IMR-90 (cell line): ENCODE measurements at regions not wholly inside any gene's neighbourhood (a gene's known extent, or its start where the extent isn't known, plus 50 kb on each side); places are given as distances from the start of the nearest gene placed in this dataset.

Experiments used
- ATAC-seq: fragments of 200-7000 bp; cut with Tn5 transposase; 2 replicates; pipeline ENCODE4 v1.9.1; 2020; ENCODE audit warnings: low read depth, mild to moderate bottlenecking, moderate library complexity
- BruUV-seq: library from RNA; stranded (reverse); fragments of 400-500 nt; replicated peaks from 2 replicates; lab custom pipeline; 2021; lab: Mats Ljungman, UMichigan
- CTCF ChIA-PET: fragments of 300-600 bp; formaldehyde crosslinking; extraction: SDS; loops from one replicate; lab custom pipeline; 2021; ENCODE audit warnings: antibody characterized with exemption; lab: Yijun Ruan, JAX
- POLR2A ChIA-PET: fragments of 300-600 bp; sonication (Branson Sonifier 250); formaldehyde crosslinking; loops from one replicate; lab custom pipeline; 2022; ENCODE audit warnings: antibody characterized with exemption; ENCODE audit not compliant: unreplicated experiment; lab: Charles Lee
- DNase-seq: peaks from one replicate; pipeline ENCODE4 v3.0.0; 2013
- H2AFZ ChIP-seq: replicated peaks from 2 replicates; pipeline ENCODE3; 2013; ENCODE audit warnings: low read length, mild to moderate bottlenecking; ENCODE audit not compliant: poor library complexity
- H2AK5ac ChIP-seq: 2 replicates; pipeline ENCODE4 v1.6.1; 2013; ENCODE audit warnings: low read depth, low read length, inconsistent platforms
- H2AK9ac ChIP-seq: replicated peaks from 2 replicates; pipeline ENCODE3; 2013; ENCODE audit warnings: mild to moderate bottlenecking, low read depth, low read length, moderate library complexity; ENCODE audit not compliant: poor library complexity
- H2BK120ac ChIP-seq: 2 replicates; pipeline ENCODE4 v1.6.1; 2013; ENCODE audit warnings: low read depth, low read length, inconsistent platforms
- H2BK15ac ChIP-seq: 3 replicates; pipeline ENCODE4 v1.6.1; 2013; ENCODE audit warnings: low read depth, low read length, inconsistent platforms
- H2BK20ac ChIP-seq: 2 replicates; pipeline ENCODE4 v1.6.1; 2013; ENCODE audit warnings: low read depth, mild to moderate bottlenecking, inconsistent platforms, low read length, moderate library complexity
- H2BK5ac ChIP-seq: 2 replicates; pipeline ENCODE4 v1.6.1; 2013; ENCODE audit warnings: mild to moderate bottlenecking, low read depth, low read length, inconsistent platforms; ENCODE audit not compliant: poor library complexity, severe bottlenecking
- H3K14ac ChIP-seq: replicated peaks from 2 replicates; pipeline ENCODE4 v1.6.1; 2013; ENCODE audit warnings: low read depth, low read length, inconsistent platforms
- H3K18ac ChIP-seq: 2 replicates; pipeline ENCODE4 v1.6.1; 2013; ENCODE audit warnings: low read depth, low read length, control low read depth
- H3K23ac ChIP-seq: 2 replicates; pipeline ENCODE4 v1.6.1; 2013; ENCODE audit warnings: low read depth, low read length, inconsistent platforms
- H3K27ac ChIP-seq: 2 replicates; pipeline ENCODE4 v1.5.1; 2013; ENCODE audit warnings: mild to moderate bottlenecking, control low read depth, low read length; ENCODE audit not compliant: insufficient read depth
- H3K27me3 ChIP-seq: 2 replicates; pipeline ENCODE4 v1.6.1; 2013; ENCODE audit warnings: low read length; ENCODE audit not compliant: control insufficient read depth, insufficient read depth
- H3K36me3 ChIP-seq: 2 replicates; pipeline ENCODE4 v1.6.1; 2013; ENCODE audit warnings: low read length, mixed read lengths; ENCODE audit not compliant: control insufficient read depth, insufficient read depth
- H3K4ac ChIP-seq: 2 replicates; pipeline ENCODE4 v1.6.1; 2013; ENCODE audit warnings: low read depth, low read length, inconsistent platforms
- H3K4me1 ChIP-seq: 2 replicates; pipeline ENCODE4 v1.6.1; 2013; ENCODE audit warnings: low read length, mixed read lengths; ENCODE audit not compliant: control insufficient read depth, insufficient read depth
- H3K4me2 ChIP-seq: 2 replicates; pipeline ENCODE4 v1.6.1; 2013; ENCODE audit warnings: low read depth, mild to moderate bottlenecking, control low read depth, low read length, moderate library complexity
- H3K4me3 ChIP-seq: 2 replicates; pipeline ENCODE4 v1.5.1; 2013; ENCODE audit warnings: low read depth, mild to moderate bottlenecking, control low read depth, low read length, moderate library complexity; ENCODE audit not compliant: insufficient read depth
- H3K56ac ChIP-seq: 2 replicates; pipeline ENCODE4 v1.6.1; 2013; ENCODE audit warnings: low read length, inconsistent platforms; ENCODE audit not compliant: insufficient read depth; ENCODE audit errors: extremely low read depth
- H3K79me1 ChIP-seq, 2 experiments: 2 replicates each; pipeline ENCODE4 v1.6.1; 2013; ENCODE audit warnings: low read length in 2 of 2, inconsistent platforms in 1 of 2, low read depth in 1 of 2
- H3K9ac ChIP-seq: 2 replicates; pipeline ENCODE4 v1.6.1; 2013; ENCODE audit warnings: low read depth, low read length, control low read depth
- H3K9me1 ChIP-seq: 2 replicates; pipeline ENCODE4 v1.6.1; 2013; ENCODE audit warnings: low read length, inconsistent platforms; ENCODE audit not compliant: insufficient read depth
- H3K9me3 ChIP-seq: 2 replicates; pipeline ENCODE4 v1.6.1; 2013; ENCODE audit warnings: low read length; ENCODE audit not compliant: control insufficient read depth, insufficient read depth
- H4K20me1 ChIP-seq: 2 replicates; pipeline ENCODE4 v1.6.1; 2013; ENCODE audit warnings: low read length, inconsistent platforms; ENCODE audit not compliant: insufficient read depth
- H4K5ac ChIP-seq: 2 replicates; pipeline ENCODE4 v1.6.1; 2013; ENCODE audit warnings: mild to moderate bottlenecking, low read depth, low read length, control low read depth
- H4K8ac ChIP-seq, 2 experiments: 2 replicates each; pipeline ENCODE4 v1.6.1; 2013; ENCODE audit warnings: low read depth in 2 of 2, low read length in 2 of 2, control low read depth in 1 of 2, inconsistent platforms in 1 of 2
- H4K91ac ChIP-seq: 2 replicates; pipeline ENCODE4 v1.6.1; 2013; ENCODE audit warnings: low read depth, low read length, inconsistent platforms; ENCODE audit not compliant: insufficient read depth
- BHLHE40 ChIP-seq: fragments of 150-350 bp; IDR thresholded peaks from 2 replicates; pipeline ENCODE4 v1.6.1; 2016; ENCODE audit warnings: mild to moderate bottlenecking, low read depth, low read length
- CEBPB ChIP-seq: IDR thresholded peaks from 2 replicates; pipeline ENCODE4 v1.6.1; 2012; ENCODE audit warnings: low read depth, low read length, improper control_type of control experiment
- CHD1 ChIP-seq: IDR thresholded peaks from 2 replicates; pipeline ENCODE4 v1.6.1; 2012; ENCODE audit warnings: low read depth, low read length, improper control_type of control experiment
- FOS ChIP-seq: fragments of 150-350 bp; IDR thresholded peaks from 2 replicates; pipeline ENCODE4 v1.6.1; 2016; ENCODE audit warnings: low read depth, low read length
- MAFK ChIP-seq: IDR thresholded peaks from 2 replicates; pipeline ENCODE4 v1.6.1; 2012; ENCODE audit warnings: low read depth, low read length, improper control_type of control experiment
- MAZ ChIP-seq: IDR thresholded peaks from 2 replicates; pipeline ENCODE4 v1.6.1; 2012; ENCODE audit warnings: low read depth, mild to moderate bottlenecking, low read length, improper control_type of control experiment, moderate library complexity, borderline replicate concordance
- MXI1 ChIP-seq: IDR thresholded peaks from 2 replicates; pipeline ENCODE4 v1.6.1; 2012; ENCODE audit warnings: low read depth, mild to moderate bottlenecking, low read length, moderate library complexity, borderline replicate concordance
- NFE2L2 ChIP-seq: fragments of 150-350 bp; IDR thresholded peaks from 2 replicates; pipeline ENCODE4 v1.6.1; 2016; ENCODE audit warnings: low read depth, mild to moderate bottlenecking, low read length
- POLR2A ChIP-seq: IDR thresholded peaks from 2 replicates; pipeline ENCODE4 v1.6.1; 2012; ENCODE audit warnings: mild to moderate bottlenecking, low read depth, low read length
- RAD21 ChIP-seq: IDR thresholded peaks from 2 replicates; pipeline ENCODE4 v1.6.1; 2012; ENCODE audit warnings: low read length, improper control_type of control experiment
- RCOR1 ChIP-seq: IDR thresholded peaks from 2 replicates; pipeline ENCODE4 v1.6.1; 2012; ENCODE audit warnings: mild to moderate bottlenecking, low read length, improper control_type of control experiment; ENCODE audit not compliant: insufficient replicate concordance
- RFX5 ChIP-seq: IDR thresholded peaks from 2 replicates; pipeline ENCODE4 v1.8.0; 2012; ENCODE audit warnings: low read depth, mild to moderate bottlenecking, low read length, moderate library complexity
- SMC3 ChIP-seq: fragments of 150-350 bp; IDR thresholded peaks from 2 replicates; pipeline ENCODE4 v1.6.1; 2016; ENCODE audit warnings: low read depth, mild to moderate bottlenecking, antibody characterized with exemption, low read length, moderate library complexity
- USF2 ChIP-seq: fragments of 150-350 bp; IDR thresholded peaks from 2 replicates; pipeline ENCODE4 v1.6.1; 2017; ENCODE audit warnings: mild to moderate bottlenecking, antibody characterized with exemption, low read length, low read depth
- WGBS, 2 experiments: methylation state at CpG; one replicate each; pipeline versions ENCODE4 v1.1.5 to v1.1.7; 2013; ENCODE audit warnings: missing lambda C conversion rate in 2 of 2; ENCODE audit not compliant: insufficient read length in 1 of 2; ENCODE audit errors: extremely low coverage in 2 of 2; 5-methylcytosine and 5-hydroxymethylcytosine counted together
- dilution Hi-C: fragments of 300-500 bp; cut with HindIII; formaldehyde crosslinking; loops from one replicate; pipeline ENCODE4 v1.14.3; 2018; ENCODE audit warnings: low sequenced_read_pairs; ENCODE audit not compliant: unreplicated experiment
- in situ Hi-C: fragments of 300-500 bp; cut with MboI; formaldehyde crosslinking; loops from 3 replicates; pipeline ENCODE4 v1.14.3; 2019; ENCODE audit warnings: low sequenced_read_pairs, inconsistent platforms, mixed read lengths
- intact Hi-C: fragments of 100-400 bp; cut with micrococcal nuclease; formaldehyde crosslinking; loops from 2 replicates; pipeline ENCODE4 v1.10.0; 2022
- TF ChIP-seq, protein P1 (sequence below): fragments of 150-350 bp; IDR thresholded peaks from 2 replicates; pipeline ENCODE4 v1.6.1; 2016; ENCODE audit warnings: low read depth, mild to moderate bottlenecking, low read length, moderate library complexity, borderline replicate concordance
- TF ChIP-seq, protein P2 (sequence below): conservative IDR thresholded peaks from 2 replicates; pipeline ENCODE4 v1.5.1; 2012; ENCODE audit warnings: mild to moderate bottlenecking, low read depth, low read length, improper control_type of control experiment

DNA sequence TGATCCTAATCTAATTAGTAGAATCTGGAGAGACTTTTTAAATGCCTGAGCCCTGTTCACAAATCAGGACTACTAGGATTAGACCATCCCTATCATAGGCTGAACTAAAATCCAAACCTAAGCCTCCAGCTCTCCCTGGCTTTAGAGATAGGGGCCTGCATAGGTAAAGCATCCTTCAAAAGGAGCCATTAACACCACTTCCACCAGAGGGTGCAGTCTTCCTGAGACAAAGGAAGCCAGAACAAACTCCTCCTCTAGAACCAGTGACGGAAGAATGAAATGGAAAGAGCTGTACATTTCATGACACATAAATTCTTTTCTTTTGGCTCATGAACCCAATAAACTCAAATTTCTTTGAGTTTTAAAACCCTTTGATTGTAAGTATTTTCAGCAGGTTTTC is 291.2 kb upstream of the ADGRB3 start:
- intact Hi-C loops = no loop called here
- no peaks in the 10 kb centered on the region for H3K27me3 ChIP-seq
- WGBS, 2 experiments = no CpG with 5 or more reads among the region's 1 CpG

More for the DNA sequence above, 291.2 kb upstream of the ADGRB3 start:
- H2BK15ac ChIP-seq = no peak overlapping the region
- H3K79me1 ChIP-seq = no peaks in the 10 kb centered on the region
- H3K9me3 ChIP-seq = peaks cover 2% of the 10 kb centered on the region; the same call in 1 of the 2 replicates
- H3K4me1 ChIP-seq = no peaks in the 10 kb centered on the region
- no TSS peak for BruUV-seq
- no peak overlapping the region for H3K18ac ChIP-seq
- H3K27ac ChIP-seq = no peak overlapping the region
- H3K23ac ChIP-seq = no peak overlapping the region
- H2AK9ac ChIP-seq = no peak overlapping the region
- POLR2A ChIA-PET = no interaction called here
- no peak overlapping the region for H4K5ac ChIP-seq
- CTCF ChIA-PET = no interaction called here
- no peak overlapping the region for H2AK5ac ChIP-seq
- dilution Hi-C loops (no loop called here), in situ Hi-C loops (no loop called here)
- H3K4me3 ChIP-seq = no peak overlapping the region
- no peak overlapping the region for H3K4me2 ChIP-seq
- H2BK120ac ChIP-seq = no peak overlapping the region
- no peak for TF ChIP-seq CHD1
- TF ChIP-seq RFX5 = no peak
- TF ChIP-seq MAFK = no peak
- no peak for TF ChIP-seq CEBPB
- TF ChIP-seq MXI1 = no peak
- TF ChIP-seq NFE2L2 = no peak
- TF ChIP-seq, protein P1, sequence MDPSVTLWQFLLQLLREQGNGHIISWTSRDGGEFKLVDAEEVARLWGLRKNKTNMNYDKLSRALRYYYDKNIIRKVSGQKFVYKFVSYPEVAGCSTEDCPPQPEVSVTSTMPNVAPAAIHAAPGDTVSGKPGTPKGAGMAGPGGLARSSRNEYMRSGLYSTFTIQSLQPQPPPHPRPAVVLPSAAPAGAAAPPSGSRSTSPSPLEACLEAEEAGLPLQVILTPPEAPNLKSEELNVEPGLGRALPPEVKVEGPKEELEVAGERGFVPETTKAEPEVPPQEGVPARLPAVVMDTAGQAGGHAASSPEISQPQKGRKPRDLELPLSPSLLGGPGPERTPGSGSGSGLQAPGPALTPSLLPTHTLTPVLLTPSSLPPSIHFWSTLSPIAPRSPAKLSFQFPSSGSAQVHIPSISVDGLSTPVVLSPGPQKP = no peak
- TF ChIP-seq USF2 = no peak
- no peak for TF ChIP-seq SMC3
- no peak for TF ChIP-seq FOS
- TF ChIP-seq BHLHE40 = no peak
- TF ChIP-seq POLR2A = no peak
- TF ChIP-seq RCOR1 = no peak
- no peak for TF ChIP-seq RAD21
- TF ChIP-seq, protein P2, sequence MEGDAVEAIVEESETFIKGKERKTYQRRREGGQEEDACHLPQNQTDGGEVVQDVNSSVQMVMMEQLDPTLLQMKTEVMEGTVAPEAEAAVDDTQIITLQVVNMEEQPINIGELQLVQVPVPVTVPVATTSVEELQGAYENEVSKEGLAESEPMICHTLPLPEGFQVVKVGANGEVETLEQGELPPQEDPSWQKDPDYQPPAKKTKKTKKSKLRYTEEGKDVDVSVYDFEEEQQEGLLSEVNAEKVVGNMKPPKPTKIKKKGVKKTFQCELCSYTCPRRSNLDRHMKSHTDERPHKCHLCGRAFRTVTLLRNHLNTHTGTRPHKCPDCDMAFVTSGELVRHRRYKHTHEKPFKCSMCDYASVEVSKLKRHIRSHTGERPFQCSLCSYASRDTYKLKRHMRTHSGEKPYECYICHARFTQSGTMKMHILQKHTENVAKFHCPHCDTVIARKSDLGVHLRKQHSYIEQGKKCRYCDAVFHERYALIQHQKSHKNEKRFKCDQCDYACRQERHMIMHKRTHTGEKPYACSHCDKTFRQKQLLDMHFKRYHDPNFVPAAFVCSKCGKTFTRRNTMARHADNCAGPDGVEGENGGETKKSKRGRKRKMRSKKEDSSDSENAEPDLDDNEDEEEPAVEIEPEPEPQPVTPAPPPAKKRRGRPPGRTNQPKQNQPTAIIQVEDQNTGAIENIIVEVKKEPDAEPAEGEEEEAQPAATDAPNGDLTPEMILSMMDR = no peak
- TF ChIP-seq MAZ = no peak
- ATAC-seq (no peak), DNase-seq (peak; percentile 0)
- no peak overlapping the region for H3K14ac ChIP-seq
- no peak overlapping the region for H2AFZ ChIP-seq
- no peaks in the 10 kb centered on the region for H3K36me3 ChIP-seq
- H3K4ac ChIP-seq = no peak overlapping the region
- no peak overlapping the region for H4K8ac ChIP-seq
- no peaks in the 10 kb centered on the region for H4K20me1 ChIP-seq
- no peaks in the 10 kb centered on the region for H3K9me1 ChIP-seq
- H4K91ac ChIP-seq = no peak overlapping the region
- H3K9ac ChIP-seq = no peak overlapping the region
- H3K56ac ChIP-seq = no peak overlapping the region
- H2BK20ac ChIP-seq = no peak overlapping the region
- H2BK5ac ChIP-seq = no peak overlapping the region
